ENCODE measurements at regions not wholly inside any gene's neighbourhood (a gene's known extent, or its start where the extent isn't known, plus 50 kb on each side); places are given as distances from the start of the nearest gene placed in this dataset.

DNA sequence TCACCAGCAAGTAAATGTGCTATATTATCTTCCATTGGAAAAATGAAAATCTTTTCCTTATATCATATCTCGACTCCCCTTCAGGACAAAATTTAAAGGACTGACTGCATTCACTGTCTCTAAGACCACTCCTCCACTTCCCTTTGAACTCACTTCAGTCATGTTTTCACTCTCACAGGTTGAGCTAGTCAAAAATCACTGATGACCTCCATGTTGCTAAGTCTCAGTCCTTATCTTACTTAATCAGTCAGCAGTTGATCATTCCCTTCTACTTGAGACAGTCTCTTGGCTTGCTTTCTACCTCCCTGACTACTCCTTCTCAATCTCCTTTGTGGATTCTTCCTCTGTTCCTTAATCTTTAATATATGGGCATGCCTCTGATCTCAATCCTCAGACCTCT is 117.0 kb upstream of the LSM6 start:
- ATAC-seq (no peak), DNase-seq (no peak)
- in situ Hi-C loops (cut with MboI; ENCODE audit: low sequenced_read_pairs in 4 of 4): no loop called here
- Histone ChIP-seq H3K27ac (no peak overlapping the region), H3K36me3 (no peaks in the 10 kb centered on the region), H3K4me3 (no peak overlapping the region), H3K4me1 (no peaks in the 10 kb centered on the region), H3K27me3 (no peaks in the 10 kb centered on the region), H3K9me3 (no peaks in the 10 kb centered on the region)
- intact Hi-C loops (cut with DNase I; ENCODE audit: low total_unique reads): no loop called here
- no peak for TF ChIP-seq POLR2A (IDR thresholded peaks at IDR 0.05)
- TF ChIP-seq, protein P1, sequence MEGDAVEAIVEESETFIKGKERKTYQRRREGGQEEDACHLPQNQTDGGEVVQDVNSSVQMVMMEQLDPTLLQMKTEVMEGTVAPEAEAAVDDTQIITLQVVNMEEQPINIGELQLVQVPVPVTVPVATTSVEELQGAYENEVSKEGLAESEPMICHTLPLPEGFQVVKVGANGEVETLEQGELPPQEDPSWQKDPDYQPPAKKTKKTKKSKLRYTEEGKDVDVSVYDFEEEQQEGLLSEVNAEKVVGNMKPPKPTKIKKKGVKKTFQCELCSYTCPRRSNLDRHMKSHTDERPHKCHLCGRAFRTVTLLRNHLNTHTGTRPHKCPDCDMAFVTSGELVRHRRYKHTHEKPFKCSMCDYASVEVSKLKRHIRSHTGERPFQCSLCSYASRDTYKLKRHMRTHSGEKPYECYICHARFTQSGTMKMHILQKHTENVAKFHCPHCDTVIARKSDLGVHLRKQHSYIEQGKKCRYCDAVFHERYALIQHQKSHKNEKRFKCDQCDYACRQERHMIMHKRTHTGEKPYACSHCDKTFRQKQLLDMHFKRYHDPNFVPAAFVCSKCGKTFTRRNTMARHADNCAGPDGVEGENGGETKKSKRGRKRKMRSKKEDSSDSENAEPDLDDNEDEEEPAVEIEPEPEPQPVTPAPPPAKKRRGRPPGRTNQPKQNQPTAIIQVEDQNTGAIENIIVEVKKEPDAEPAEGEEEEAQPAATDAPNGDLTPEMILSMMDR (IDR thresholded peaks at IDR 0.05 in 4 of 5, conservative IDR thresholded peaks at IDR 0.05 in 1 of 5): no peak

- TF ChIP-seq POLR2A (IDR thresholded peaks at IDR 0.05): no peak
- TF ChIP-seq, protein P1 (IDR thresholded peaks at IDR 0.05 in 4 of 5, conservative IDR thresholded peaks at IDR 0.05 in 1 of 5): no peak
- intact Hi-C loops (cut with DNase I; ENCODE audit: low total_unique reads) (no loop called here), in situ Hi-C loops (cut with MboI; ENCODE audit: low sequenced_read_pairs in 4 of 4) (no loop called here)
- H3K27me3 ChIP-seq: no peaks in the 10 kb centered on the region
- DNase-seq (no peak), ATAC-seq (no peak)
- H3K4me3 ChIP-seq: no peak overlapping the region
- no peaks in the 10 kb centered on the region for H3K4me1 ChIP-seq
- H3K36me3 ChIP-seq: no peaks in the 10 kb centered on the region
- no peak overlapping the region for H3K27ac ChIP-seq
- no peaks in the 10 kb centered on the region for H3K9me3 ChIP-seq
These were observed 116.1 kb upstream of the ZNF827 start for GRCh38 chr4:146054676-146055075.

DNA sequence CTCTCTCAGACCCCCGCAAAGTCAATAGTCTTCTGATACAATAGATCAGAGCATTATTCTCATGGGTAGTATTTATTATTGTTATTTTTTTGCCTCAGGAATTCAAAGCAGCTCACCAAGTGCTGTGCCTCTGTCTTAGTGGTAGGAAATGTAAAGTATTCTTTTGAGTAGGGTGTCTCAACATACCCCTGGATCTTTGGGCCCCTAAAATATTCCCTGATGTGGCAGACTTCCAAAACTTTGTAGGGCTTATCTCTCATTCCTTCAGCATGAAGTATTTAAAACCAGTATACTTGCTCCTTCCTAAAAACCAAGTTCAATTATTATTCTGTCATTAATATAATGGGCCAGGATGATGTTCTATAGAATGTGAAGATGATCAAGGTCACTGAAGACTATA is 115.3 kb upstream of the ZNF827 start:
- H3K4me3 ChIP-seq: no peak overlapping the region
- ATAC-seq (no peak), DNase-seq (no peak)
- TF ChIP-seq POLR2A (IDR thresholded peaks at IDR 0.05): no peak
- TF ChIP-seq, protein P1 (IDR thresholded peaks at IDR 0.05 in 4 of 5, conservative IDR thresholded peaks at IDR 0.05 in 1 of 5): no peak
- no peaks in the 10 kb centered on the region for H3K27me3 ChIP-seq
- in situ Hi-C loops (cut with MboI; ENCODE audit: low sequenced_read_pairs in 4 of 4): no loop called here
- intact Hi-C loops (cut with DNase I; ENCODE audit: low total_unique reads): no loop called here
- H3K36me3 ChIP-seq: no peaks in the 10 kb centered on the region
- H3K27ac ChIP-seq: no peak overlapping the region
- no peaks in the 10 kb centered on the region for H3K4me1 ChIP-seq
- no peaks in the 10 kb centered on the region for H3K9me3 ChIP-seq

DNA sequence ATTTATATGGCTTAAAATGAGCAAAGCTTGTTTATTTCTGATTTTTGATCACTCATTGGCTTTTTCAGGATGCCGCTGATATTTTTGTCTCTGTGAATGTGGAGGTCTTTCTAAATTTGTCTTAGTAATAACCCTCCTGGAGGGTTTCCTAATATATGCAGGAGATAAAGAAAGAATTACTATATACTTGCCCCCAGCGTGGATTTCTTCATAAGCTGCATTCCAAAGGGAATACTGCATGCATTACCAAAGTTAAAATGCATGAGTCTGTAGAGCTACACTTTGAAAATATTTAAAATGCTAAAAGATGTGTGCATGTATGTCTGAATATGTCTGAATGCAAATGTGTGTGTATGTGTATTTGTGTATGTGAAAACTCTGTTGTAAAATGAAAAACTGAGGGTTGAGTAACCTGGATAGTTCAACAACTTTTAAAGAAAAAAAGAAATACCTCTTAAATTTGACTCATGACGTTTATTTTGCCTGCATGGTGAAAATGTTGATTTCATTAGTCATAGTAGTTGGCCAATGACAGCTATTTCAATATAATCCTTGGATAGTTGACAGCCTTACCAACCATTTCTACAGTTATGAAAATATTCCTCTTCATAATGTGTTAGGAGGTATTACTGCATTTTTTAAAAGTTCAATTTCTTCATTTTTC is 113.2 kb upstream of the ZNF827 start:
- no peak for TF ChIP-seq POLR2A (IDR thresholded peaks at IDR 0.05)
- TF ChIP-seq, protein P1 (IDR thresholded peaks at IDR 0.05 in 4 of 5, conservative IDR thresholded peaks at IDR 0.05 in 1 of 5): no peak
- no peak for ATAC-seq

DNA sequence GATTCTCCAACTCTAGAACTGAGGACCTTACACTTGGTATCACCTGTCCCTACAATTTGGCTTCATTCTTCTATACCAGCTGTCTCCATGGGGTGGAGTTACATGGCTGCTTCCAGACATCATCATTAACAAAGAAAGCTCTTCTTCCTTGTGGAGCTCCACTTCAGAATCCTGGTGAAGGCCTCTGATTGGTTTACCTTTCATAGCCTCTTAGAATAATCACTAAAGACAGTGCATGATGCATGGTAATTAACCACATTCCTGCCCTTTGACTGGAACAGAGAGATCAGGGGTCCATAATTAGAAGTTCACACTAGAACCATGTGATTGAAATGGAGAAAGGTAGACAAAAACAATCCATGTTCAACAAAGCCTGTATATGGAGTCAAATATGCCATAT is 112.6 kb upstream of the ZNF827 start:
- ATAC-seq: no peak
- no peaks in the 10 kb centered on the region for H3K27me3 ChIP-seq
- TF ChIP-seq, protein P1 (IDR thresholded peaks at IDR 0.05 in 4 of 5, conservative IDR thresholded peaks at IDR 0.05 in 1 of 5): no peak
- no peak for TF ChIP-seq POLR2A (IDR thresholded peaks at IDR 0.05)
- intact Hi-C loops (cut with DNase I; ENCODE audit: low total_unique reads) (no loop called here), in situ Hi-C loops (cut with MboI; ENCODE audit: low sequenced_read_pairs in 4 of 4) (no loop called here)
- H3K4me1 ChIP-seq: no peaks in the 10 kb centered on the region
- H3K4me3 ChIP-seq: no peak overlapping the region
- no peak for DNase-seq
- H3K36me3 ChIP-seq: no peaks in the 10 kb centered on the region
- no peak overlapping the region for H3K27ac ChIP-seq
- H3K9me3 ChIP-seq: no peaks in the 10 kb centered on the region

More for the DNA sequence above, 113.2 kb upstream of the ZNF827 start:
- H3K27ac ChIP-seq: no peak overlapping the region
- no peak overlapping the region for H3K4me3 ChIP-seq
- DNase-seq: no peak
- H3K36me3 ChIP-seq: no peaks in the 10 kb centered on the region
- intact Hi-C loops (cut with DNase I; ENCODE audit: low total_unique reads) (no loop called here), in situ Hi-C loops (cut with MboI; ENCODE audit: low sequenced_read_pairs in 4 of 4) (no loop called here)
- H3K9me3 ChIP-seq: no peaks in the 10 kb centered on the region
- no peaks in the 10 kb centered on the region for H3K4me1 ChIP-seq
- no peaks in the 10 kb centered on the region for H3K27me3 ChIP-seq
